ENCODE measurements at regions not wholly inside any gene's neighbourhood (a gene's known extent, or its start where the extent isn't known, plus 50 kb on each side); places are given as distances from the start of the nearest gene placed in this dataset.

DNA sequence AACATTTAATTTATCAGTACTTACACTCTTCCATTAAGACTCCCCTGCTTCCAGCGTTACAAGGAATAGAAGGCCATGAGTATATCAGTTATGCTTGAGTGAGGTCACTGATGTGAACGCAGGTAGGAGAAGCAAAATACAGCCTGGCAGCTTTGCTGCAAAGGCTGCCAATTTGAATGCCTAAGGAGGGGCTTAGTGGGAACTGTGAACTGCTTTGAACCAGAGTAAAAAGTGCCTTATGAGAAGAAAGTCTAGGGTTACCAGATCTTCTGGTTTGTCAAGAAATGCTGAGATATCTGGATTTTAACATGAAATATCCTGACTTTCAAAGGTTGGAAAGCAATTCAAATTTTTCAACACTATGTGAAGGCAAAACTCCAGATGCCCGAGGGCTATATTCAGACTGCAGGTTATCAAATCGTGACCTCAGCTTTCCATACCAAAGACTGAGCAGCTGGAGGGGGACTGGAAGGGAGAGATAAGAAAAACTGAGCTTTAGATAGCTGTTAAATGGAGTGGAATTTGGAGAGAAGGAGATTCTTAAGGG, 446.3 kb upstream of the NECTIN3 start:
- no peak for TF ChIP-seq EZH2 (IDR thresholded peaks at IDR 0.05)
- TF ChIP-seq POLR2AphosphoS5 (IDR thresholded peaks at IDR 0.05; ENCODE audit: borderline replicate concordance, low read depth, low read length): no peak
- no peak for TF ChIP-seq FOXP2 (optimal IDR thresholded peaks at IDR 0.05; ENCODE audit: control extremely low read depth, extremely low read length, insufficient read depth)

Data from SK-N-MC (cell line).